ENCODE measurements at regions not wholly inside any gene's neighbourhood (a gene's known extent, or its start where the extent isn't known, plus 50 kb on each side); places are given as distances from the start of the nearest gene placed in this dataset.

DNA sequence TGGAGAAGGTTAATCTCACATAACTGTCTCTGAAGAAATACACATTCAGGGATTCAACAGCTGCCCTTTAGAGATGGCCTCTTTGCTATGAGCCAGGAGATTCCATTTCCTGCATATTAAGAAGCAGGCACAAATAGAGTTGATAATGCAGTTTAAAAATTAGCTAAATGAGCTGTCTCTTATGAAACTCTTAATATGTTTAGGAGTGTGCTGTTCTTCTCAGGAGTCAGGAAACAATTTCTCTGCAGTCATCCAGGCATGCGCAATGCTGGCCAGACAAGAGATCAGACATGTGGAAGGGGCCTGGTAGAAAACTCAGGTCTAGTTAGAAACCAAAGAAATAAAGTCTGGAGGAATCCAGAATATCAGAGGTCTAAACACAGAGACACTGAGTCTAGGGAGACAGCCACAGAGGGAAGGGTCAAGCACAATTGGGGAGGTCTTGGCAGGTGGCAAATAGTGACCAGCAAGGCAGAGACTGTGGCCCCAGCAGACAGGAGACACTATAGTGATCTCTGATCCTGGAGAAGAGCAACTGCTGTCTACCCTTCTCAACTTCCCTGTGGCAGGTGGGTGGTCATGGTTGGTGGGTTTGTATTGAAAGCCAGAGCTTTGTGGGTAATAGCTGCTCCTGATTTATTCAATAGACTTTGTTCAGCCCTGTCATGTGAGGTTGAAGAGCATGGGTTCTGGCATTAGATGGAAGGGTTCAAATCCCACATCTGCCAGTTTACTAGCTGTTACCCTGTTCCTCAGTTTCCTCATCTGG, 185.8 kb upstream of the RMST start:
- no peak for DNase-seq

DNA sequence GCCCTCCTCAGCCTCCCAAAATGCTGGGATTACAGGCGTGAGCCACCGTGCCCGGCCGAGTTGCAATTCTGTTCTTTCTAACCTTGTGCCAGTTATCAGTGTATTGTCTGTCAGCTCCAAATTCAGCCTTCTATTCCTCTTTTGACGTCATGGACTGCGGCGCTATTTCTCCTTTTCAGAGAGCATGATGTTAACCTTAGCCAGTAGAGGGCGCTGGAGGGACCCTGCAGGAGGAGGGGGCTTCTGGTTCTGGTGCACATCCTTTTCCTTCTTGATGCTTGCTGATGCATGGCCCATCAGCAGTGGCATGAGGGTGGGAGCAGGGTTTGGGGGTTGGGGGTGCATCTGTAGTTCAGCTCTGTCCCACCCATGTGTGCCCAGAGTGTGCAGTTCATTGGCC, 179.3 kb upstream of the RMST start:
- no peak for DNase-seq

DNA sequence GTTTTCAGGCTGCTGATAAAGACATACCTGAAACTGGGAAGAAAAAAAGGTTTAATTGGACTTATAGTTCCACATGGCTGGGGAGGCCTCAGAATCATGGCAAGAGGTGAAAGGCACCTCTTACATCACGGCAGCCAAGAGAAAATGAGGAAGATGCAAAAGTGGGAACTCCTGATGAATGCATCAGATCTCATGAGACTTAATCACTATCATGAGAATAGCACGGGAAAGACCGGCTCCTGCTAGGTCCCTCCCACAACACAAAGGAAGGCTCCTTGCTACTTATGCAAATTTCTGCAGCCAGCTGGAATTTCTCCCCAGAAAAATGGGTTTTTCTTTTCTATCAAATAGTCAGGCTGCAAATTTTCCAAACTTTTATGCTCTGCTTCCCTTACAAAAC, 174.1 kb upstream of the RMST start:
- no peak for DNase-seq

DNA sequence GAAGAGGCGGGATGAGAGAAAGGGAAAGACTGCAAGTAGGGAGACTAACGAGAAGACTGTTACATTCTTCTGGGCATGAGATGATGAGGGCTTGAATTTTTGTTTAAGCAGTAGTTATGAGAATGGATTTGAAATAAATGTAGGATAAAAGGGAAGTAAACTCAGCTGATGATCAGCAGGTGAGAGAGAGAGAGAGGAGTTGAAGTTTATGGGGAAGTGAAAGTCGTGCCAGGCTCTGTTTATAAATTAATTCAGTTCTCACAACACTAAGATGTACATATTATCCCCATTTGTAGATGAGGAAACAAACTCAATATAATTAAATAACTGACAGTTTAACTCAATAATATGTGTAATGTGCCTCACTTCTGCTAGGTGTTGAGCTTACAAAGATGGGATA, 170.0 kb upstream of the RMST start:
- no peak for DNase-seq

DNA sequence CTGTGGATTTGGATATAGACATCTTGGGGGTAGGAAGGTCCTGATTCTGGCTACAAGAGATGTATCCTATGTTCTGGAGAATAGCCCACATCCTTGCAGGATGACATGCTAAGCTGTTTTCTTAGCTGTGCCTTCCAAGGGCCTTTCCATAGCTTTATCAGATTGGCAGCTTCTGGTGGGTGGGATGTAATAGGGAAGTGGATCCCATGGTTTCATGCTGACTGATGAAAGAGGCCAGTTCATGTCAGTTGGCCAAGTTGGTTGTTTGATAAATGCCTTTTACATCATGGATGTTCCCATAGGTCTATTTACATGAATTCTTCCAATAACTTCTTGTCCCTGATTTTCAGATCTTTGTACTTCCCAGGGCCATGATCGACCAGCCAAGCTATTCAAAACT, 169.1 kb upstream of the RMST start:
- no peak for DNase-seq

DNA sequence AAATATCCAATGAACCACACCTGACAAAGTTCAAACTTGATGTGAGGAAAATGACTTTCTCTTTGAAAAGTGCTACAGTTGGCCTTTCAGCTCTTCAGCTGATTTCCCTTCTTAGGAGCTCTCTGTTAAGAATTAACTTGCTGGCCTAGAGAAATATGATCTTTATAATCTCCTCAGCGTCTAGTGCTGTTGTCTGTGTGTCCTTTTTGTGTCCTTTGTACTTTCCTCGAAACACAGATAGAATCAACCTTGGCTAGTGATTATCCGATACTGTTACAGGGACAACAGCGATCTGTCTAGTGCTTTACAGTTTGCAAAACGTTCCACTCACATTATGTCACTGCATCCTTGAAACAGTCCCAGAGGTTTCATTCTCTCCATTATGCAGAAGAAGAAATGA, 162.8 kb upstream of the RMST start:
- no peak for DNase-seq

DNA sequence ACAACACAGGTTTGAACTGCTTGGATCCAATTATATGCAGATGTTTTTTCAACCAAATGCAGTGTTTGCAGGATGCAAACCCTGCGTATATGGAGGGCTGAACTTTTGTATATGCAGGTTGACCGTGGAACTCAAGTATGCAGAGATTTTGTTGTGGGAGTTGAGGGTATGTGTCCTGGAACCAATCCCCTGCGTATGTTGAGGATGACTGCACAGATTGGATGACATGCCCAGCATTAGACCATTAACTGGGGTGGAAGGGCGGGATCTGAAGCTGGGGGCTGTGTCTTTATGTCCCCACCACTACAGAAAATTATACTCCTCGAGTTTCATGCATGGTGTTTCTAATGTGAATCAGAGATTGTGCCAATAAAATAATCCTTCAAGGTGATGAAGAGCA, 162.2 kb upstream of the RMST start:
- no peak for DNase-seq

DNA sequence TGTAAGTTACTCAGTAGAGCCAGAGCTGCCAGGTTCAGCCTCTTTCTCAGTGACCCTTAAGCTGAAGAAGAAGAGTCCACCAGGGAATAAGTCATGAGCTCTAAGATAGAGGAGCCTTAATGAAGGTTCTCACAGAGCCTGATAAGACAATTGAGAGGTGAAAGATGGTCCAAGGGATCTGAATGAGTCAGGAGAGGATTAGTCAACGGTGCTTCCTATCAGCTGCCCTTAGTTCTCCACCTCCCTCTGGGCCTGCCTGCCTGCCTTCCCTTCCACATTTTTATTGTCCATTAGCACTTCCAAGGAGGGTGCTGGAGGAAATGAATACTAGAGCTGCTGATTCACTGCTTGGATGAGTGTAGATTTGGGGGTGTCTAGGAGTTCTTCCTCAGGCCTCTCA, 161.7 kb upstream of the RMST start:
- DNase-seq: no peak

DNA sequence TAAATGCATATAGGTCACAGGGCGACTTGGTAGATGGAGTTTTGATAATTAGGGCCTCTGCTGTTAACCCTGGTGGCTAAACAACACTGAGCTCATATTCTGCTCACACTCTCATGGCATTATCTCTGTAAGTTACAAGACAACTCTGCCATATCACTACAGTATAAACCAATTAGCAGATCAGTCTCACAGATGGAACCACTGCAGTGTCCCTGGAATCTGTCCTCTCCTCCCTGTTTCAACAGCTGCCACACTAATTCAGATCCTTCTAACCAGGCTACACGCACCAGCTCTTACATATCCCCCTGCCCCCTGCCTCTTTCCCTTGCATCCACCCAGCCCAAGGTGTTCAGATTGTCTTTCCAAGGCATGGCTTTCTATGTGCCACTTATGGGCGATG, 161.0 kb upstream of the RMST start:
- DNase-seq: no peak

DNA sequence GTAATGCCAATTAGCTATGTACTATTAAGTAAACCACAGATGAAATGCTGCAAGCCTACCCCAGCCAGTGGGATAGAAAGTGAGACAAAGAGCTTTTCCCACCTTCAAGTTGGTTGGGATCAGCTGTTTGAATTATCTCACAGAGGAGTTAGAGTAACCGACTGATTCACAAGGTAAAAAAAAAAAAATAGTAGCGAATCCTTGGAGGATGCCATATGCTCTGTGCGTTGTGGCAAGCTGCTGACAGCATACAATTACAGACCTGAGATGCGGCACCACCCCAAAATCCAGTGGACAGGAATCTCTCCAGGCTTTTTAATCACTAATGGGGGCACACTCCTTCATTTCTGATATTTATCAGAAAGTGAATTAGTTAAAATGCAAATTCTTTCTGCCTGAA, 157.0 kb upstream of the RMST start:
- DNase-seq: no peak

DNA sequence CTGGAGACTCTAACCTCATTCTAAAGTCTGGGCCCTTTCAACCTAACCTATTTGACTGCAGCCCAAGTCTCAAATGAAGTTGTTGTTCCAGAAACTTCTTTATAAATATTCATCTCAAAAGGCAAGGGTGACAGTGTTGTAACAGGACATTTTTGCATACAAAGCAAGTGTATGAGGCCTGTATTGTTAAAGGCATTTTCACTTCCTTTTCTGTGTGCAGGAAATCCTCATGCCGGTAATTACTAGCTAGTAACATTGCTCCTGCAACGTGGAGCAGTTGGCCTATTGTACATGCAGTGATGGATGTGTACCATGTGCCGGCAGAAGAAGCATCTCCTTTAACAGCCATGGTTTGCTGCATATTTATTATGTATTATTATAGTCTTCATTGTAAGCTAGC, 156.5 kb upstream of the RMST start:
- DNase-seq: no peak

DNA sequence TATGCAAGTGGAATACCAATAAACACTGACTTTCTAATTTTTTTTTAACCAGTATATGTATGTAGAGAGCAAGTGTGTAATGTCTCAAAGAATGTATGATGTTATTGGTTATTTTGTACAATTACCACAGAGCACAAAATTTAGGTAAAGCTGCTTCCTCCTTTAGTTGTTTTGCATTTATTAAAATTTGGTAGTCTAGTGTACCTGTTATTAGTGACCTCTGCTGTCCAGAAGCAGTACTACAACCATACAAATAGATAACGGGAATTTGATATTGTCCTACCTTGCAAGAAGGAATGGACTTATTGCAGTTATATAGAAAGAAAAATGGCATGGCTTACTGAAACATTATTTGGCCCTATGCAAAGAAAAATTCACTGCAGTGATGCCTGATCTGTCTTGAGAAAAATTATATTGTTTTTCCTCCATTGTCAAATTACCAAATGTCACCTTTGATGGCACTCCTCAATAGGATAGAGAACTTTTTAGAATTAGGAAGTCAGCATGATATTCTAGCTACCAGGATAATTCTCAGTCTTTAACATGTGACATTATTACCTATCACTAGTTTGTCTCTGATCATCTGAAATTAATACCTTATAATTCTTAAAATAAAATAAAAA, 153.9 kb upstream of the RMST start:
- no peak for DNase-seq

DNA sequence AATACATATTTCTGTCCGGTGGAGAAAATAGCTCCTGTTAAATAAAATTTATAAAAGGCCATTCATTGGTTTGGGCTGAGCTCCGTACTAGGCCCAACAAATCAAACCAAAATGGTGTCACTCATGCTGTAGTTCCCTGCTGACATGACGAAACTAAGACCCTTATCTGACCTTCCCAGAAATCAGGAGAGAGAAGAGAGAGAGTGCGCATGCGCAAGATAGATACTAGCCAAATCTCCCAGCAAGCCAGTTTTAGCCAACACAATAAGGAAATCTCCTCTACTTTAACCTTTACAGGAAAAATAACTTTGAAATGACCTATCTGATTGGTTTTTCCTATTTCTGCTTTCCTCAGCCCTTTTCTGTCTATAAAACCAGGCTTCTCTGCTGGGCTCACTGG, 152.7 kb upstream of the RMST start:
- DNase-seq: no peak

DNA sequence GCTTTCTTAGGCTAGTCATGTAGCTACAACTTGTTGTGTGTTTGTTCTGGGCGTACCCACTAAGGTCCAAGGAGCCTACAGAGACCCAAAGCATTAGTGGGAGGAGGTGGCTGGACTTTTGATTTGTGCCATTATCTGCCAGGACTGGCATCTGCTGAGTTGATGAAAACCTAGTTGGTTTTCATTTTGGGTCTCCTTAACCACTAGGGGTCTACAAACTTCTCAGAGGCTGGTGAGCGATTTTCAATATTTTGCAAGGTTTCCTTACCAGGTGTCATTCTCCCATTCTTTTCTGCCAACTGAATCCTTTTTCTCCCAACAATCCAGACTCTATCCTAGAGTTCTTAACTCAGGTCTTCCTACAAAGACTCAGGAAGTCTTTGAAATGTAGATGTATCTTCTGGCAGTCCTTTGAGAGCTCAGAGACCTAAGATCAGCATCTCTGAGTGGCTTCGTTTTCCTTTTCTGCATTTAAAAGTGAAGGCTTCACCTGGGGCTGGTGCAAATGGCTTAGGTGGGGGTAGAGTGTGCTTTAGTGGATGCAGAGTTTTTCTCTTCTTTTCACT, 150.0 kb upstream of the RMST start:
- DNase-seq: no peak

DNA sequence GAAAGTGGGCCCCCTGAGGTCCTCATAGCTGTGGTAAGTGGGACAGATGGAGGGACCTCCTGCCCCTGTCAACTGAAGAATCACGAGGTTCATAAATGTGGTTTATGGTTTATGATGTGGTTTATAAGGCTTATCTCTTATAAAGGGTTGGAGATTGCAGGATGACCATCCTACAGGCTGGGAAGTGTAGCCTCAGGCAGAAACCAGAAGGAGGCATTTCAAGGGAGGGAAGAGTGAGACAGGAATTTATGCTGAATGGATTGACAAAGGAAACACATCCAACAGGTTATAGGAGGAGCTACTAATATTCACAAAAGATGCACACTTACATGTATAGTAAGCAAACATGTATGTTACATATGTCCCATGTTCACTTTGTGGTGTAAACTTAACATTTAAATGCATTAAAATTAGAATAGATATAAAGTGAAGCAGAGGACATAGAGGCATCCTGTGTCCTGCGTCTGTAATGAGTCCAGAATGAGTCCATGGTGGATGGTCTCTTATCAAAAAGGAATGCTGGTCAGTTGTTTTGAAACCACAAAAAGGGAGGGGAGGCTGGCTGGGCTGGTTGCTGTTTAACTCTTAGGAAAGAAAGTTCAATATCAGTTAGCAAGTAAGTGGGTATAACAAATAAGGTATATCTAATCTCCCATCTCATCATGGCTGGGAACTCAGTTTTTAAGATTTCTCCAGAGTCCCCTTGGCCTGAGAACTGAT, 149.0 kb upstream of the RMST start:
- no peak for DNase-seq

DNA sequence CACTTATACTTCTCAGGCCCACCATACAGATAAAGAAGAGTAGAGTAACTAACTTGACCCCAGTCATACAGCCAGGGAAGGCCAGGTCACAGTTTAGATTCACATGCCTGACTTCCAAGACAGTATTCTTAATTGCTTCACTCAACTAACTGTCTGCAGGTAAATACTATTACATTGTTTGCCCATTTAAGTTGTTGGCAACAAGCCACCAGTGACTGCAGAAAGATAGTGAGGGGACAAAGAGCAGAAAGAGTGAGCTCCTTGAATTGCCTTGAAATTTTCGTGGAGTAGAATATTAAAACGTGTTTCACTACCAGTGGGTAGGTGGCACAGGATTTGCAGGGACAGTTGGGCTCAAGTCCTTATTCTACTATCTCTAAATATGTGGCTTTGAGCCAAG, 146.3 kb upstream of the RMST start:
- DNase-seq: no peak

DNA sequence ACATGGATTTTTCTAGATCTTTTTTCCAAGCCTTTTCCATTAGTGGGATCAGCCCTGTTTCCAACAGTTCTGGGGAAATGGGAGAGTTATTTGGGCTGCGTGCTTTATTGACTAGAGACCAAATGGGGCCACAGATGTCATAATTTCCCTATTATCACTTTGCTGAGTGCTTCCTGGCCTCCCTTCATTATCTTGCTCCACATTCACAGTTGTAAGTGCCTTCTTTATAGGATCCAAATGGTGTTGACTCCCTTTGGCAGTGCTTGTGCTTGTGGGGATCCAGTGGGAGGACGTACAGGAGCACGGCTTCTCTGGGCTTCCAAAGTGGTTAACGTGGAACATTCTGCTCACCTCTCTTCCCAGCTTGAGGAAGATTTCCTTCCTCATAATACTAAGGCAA, 141.0 kb upstream of the RMST start:
- DNase-seq: no peak

DNA sequence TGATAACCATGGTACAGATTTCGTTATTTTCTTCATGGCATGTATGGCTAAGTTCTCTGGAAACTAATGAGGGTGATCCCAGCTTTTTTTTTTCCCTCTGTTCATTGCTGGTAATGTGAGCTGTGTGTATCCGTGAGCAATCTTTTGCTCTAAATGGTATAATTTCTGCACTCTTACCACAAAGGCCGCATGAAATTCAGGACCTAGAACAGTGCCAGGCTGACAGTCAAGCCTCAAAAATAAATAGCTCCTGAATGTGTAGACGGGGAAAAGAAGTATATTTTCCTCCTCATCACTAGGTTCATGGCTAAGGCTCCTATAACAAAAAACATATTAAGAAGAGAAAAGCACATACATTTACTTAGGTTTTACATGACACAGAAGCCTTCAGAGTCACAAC, 140.2 kb upstream of the RMST start:
- no peak for DNase-seq

DNA sequence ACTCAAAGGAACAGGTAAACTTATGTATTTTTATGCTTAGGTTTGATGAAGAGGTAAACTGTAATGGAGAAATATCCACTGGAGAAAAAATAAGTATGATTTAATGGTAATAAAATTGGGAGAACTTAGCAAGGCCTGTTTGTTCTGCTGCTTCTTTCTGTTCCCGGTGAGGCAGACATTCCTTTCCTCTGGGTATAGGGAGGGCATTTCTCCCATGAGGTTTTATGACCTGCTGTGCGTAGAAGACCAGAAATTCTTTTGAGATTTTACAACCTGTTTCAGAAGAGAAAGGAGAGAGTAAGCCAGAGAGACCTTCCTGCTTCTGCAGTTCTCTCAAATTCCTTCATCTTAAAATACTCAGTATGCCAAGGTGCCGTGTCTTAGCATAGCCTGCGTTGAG, 139.4 kb upstream of the RMST start:
- no peak for DNase-seq

DNA sequence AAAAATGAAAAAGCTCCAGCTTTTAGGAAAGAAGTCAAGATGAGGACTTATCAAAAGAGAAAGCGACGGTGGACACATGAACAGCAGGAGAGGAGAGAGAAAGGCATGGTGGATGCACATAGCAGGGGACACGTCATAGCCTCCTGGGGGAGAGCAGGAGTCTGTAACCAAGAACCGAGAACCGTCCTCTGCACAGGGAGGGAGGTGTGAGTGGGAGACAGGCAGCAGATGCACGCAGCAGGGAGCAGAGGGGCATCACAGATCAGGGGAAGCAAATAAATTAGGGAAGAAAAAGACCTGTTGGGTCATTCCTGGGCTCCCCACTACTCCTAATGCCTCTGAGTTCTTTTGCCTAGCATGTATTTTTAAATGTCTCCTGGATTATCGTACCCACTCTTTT, 138.1 kb upstream of the RMST start:
- DNase-seq: no peak

DNA sequence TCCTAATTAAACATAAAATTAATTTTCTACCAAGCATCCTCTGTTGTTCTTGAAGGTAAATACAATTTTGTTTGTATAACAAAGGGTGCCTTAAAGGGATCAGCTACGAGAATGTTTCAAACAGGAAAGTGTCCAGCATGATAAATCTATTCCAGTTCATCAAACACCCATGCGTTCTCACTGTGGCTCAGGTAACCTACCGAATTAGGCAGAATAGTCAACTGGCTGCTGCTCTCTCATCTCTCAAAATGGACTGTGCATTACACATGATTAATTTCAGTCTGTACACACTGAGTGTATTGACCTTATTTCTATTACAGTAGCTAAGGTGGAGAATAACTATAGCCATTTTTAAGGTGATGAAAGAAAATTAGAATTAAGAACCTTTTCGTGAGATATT, 127.5 kb upstream of the RMST start:
- no peak for DNase-seq

DNA sequence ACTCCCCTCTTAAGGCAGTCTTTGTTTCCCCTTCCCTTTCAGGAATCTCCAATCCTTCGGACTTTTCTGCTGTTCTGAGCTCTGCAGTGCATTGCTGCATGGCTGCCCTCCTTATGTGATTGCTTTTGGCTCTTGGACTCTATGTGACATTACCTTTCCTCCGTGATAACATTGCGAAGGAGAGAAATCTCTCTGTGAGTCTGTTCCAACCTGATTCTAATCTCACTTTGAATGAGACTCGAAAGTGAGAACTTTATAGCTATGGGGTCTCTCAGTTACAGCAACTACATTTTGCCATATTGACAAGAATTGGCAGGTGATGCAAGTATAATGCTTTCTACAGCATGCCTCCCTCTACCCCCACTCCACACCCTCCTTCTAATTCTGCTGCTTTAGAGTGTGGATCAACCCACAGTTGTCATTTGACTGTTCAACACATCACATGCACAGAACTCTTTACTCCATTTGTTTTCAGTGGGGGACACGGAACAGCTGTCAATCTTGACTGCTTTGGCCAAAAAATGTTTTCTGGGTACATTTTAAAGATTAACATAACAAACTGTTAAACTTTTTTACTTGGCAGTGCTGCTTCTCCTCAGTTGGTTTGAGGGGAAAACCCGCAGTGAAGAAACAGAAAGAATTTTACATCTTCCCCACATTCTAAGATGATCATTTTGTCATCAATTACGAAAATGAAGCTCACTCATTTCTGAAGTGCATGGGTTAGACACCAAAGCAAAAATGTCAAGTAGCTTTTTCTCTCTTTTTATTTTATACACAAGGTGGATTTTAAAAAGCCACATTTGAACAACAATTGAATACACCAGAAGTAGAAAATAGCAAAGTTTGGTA, 125.5 kb upstream of the RMST start:
- no peak for DNase-seq

DNA sequence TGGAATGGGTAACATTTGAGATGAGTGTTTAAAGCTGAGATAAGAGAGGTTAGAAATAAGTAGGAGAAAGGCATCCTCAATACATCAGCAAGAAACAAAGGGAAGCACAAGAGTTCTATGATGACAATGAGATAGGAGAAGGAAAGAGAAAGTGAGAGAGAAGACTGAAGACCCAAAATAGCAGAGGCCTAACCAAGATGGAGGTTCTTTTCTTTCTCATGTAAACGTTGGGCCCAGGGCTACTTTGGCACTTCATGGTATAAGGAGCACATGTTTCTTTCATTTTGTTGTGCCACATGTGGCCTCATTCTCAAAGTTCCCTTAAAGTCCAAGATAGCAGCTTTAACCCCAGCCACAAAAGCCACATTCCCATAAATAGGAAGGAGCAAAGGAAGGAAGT, 120.5 kb upstream of the RMST start:
- DNase-seq: no peak

Data from left hindlimb (tissue), 1 donor.